ENCODE measurements at regions not wholly inside any gene's neighbourhood (a gene's known extent, or its start where the extent isn't known, plus 50 kb on each side); places are given as distances from the start of the nearest gene placed in this dataset.

DNA sequence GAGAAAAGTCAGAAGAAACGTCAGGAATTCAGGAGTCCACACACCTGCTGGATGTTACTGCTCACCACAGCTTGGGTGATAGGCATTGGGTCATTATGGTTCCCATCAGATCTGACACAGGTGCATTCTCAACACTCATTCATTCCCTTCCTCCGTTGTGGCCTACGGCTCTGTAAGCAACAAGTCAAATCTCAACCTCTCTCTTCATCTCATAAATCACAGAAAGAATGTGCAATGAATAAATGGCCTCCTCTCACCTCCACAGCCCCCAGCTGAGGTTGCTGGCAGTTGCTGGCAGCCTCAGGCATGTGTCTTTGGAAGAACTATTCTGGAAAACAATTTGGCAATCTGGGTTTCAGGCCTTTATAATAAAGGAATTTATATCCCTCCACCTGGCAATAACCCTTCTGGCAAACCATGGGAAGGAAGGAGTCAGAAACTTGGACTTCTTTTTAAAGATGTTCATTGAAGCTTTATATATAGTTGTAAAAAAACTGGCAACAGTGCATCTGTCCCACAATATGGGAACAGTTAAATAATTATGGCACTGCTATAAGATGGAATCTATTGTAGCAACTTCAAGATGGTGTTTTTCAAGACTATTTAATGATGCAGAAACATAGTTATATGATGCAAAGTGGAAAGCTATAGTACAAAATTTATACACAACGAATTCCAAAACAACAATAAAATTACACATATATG is 175.4 kb downstream of the ANAPC1 start:
- no peak for DNase-seq

DNA sequence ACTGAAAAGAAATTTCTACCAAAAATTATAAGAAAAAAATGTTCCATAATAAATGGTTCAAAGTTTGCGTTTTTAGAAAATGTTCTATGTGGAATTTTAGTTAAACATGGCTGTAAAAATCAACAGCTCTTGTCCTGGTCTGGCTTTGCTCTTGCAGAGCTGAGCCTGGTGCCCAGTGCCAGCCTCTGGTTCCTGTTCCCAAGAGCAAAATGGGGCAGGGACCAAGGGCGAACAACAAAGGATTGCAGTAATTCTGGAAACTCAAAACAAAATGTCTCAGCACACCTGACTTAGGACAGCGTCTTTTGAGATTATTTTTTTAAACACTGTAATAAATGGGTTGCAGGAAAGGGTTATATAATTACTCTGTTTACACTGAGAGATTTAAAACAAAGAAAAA is 174.7 kb downstream of the ANAPC1 start:
- no peak for DNase-seq

DNA sequence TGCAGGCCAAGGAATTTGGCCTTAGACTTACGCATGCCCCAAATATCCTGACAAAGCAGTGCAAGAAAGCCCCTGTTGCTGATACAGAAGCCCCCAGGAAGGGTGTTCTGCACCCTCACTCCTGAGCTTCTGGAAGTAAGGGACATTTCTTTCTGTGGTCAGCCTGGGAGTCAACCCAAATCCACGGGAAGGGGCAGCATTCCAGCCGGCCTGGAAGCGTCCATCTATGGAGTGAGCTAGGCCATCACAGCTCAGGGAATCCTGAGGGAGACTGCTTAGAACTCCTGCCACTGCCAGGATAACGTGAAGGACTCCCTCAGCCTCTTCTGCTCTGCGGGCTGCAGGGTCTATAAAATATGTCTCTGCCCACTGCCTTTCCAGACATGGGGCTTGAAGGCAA is 173.9 kb downstream of the ANAPC1 start:
- no peak for DNase-seq

DNA sequence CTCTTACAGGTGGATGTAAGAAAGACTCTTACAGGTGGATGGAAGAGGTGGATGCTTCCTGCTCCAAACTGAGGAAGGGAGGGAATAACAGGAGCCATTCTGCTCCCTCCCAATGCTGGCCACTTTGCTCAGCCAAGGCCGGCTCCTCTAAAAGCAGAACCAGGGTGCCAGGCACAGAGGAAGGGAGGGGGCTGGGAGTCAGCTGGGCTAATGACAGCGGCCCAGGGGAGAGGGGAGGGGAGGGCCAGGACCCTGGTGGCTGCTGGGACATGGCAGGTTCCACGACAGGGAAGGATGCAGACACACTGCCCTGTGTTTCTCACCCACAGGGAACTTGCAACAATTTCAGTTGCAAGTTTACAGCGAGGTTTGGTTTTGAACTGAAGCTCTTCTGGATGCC is 173.4 kb downstream of the ANAPC1 start:
- DNase-seq: no peak

DNA sequence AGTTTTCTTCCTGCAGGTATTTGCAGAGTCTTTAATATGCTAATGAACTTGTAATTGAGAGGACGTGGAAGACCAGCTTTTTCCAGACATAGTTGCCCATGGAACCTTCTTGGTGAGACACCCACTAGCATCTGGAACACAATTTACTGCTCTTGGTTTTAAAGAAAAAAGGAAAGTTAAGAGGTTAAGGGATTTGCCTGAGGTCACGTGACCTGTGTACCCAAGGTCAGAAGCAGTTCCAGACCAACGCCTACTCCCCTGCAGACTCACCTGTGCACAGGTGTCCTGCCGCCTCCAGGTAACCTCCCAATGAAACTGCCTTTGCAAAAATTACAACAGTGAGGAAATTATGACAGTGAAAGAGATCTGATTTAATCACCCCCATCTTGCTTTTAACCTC is 172.7 kb downstream of the ANAPC1 start:
- DNase-seq: no peak

DNA sequence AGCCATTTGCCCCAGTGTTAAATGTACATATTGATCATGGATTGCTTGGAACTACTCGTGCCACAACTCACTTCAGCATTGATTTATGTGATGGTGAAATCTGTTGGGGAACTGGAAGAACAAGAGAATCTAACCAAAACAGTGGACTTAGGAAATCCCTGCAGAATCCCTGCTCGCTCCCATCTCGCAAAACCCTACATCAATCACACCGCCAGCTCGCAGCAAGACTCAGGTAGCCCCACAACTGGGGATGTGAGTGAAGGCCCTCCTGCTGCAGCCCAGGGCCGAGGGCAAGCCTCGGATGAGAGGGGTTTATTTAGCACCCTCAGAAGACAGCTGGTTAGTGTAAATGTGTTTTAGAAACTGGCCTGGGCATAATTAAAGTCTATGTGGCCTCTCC is 171.6 kb downstream of the ANAPC1 start:
- DNase-seq: no peak

DNA sequence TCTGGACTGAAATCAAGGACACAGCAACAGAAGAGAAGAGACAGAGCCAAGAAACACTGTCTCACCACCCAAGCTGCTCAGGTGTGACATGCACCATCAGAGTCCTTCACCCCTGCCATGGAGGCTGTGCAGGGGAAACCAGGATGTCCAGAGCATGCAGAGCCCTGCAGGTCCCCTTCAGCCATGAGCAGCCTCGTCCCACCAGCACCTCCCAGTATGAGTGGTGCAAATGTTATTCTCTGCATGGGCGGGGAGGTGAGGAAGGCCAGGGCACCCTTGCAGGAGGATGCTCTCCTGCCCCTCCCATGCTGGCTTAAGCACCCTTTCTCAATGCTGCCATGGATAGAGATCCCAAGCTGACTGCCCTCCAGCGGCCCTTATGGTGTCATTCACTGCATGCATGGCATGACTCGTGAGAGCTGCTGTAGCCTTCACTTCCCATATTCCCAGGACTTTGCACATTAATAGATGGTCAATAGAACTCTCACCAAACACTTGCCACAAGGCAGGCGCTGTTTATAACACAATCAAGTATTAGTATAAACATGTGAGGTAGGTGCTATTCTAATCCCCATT is 171.0 kb downstream of the ANAPC1 start:
- no peak for DNase-seq

DNA sequence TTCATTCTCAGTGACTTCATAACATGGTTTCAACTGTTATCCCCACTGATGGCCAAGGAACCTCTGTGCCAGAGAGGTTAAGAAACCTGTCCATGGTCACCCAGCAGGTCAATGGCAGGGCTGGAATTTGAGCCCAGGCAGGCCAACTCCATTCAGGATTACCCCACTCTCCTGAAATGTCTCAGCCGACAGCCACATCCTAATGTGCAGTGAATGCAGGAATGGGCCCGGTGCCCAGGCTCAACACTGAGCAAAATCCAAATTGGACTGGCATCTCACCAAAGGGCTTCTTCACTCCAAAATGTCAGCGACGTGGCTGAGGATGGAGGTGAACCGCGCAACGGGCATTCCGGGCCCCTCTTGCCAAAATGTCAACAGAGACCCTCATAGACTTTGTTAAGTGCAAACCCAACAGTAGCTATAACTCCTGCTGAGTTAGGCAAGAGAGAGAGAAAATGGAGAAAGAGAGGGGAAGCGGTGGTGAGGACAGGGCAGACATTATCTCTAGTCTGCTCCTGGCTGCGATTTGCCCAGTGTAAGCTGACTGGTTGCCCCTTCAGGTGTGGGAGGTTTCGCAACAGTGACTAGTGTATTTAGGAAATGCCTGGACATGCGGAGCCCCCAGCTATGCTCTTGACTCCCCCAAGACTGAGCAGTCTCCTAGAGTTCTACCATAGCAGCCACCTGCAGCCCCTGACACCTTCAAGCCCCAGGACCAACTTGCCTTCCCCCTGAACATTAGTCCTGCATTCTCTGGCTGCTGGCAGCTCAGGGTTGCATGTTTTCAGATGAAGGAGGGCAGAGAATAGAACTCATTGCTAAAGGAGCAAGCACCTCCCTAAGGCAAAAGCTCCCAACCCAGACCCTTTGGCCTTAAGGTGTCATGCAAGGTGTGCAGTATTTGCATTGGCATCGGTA is 167.7 kb downstream of the ANAPC1 start:
- DNase-seq: no peak

DNA sequence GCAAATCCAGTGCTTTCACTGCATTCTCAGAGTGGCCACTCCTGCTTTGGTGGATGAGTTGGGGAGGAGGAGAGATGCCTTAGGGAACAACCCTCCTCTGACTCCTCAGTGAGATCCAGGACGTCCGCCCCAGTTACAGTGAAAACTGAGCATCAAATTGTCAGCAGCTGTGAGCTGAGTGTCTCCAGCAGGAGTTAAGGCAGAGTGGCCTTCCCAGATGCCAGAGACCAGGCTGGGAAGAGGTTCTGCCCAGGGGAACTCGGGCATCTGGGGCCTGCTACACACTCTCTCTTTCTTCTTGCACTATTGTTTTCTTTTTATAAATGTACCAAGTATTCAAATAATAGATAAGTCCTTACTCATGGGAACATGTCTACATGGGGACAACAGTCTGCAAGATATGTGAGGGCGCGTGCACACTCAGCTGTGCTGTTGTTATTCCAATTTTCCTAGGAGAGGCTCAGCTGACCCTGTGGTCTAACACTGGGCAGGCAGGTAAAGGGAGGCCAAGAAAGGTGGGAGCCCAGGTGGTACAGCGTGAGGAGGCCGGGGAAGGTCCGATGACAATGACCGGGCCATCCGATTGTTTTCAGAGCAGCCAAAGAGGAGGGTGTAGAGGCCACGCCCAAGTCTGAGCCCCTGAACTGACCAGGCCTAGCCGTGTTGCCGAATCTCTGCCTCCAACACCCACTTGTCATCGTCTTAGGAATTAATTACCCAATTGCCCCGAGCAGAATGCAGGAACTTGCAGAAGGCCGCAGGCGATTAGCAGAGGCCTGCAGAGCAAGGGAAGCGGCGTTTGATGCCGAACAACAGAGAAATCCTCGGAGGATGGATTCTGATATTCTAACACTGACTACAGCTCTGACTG is 166.9 kb downstream of the ANAPC1 start:
- DNase-seq: no peak

All from muscle of arm (tissue), 1 donor.